Epithelial cell of proximal tubule (primary cell): ENCODE measurements at regions not wholly inside any gene's neighbourhood (a gene's known extent, or its start where the extent isn't known, plus 50 kb on each side); places are given as distances from the start of the nearest gene placed in this dataset.

ENCODE experiments used
- DNase-seq: peaks from one replicate; pipeline ENCODE4 v3.0.0-alpha.2; 2011; ENCODE audit warnings: low read depth
- H3K4me3 ChIP-seq: 2 replicates; pipeline ENCODE4 v1.5.1; 2011; ENCODE audit warnings: low read depth, mild to moderate bottlenecking, low read length
- TF ChIP-seq, protein P1 (sequence below): conservative IDR thresholded peaks from 2 replicates; pipeline ENCODE4 v1.5.1; 2012; ENCODE audit warnings: low read depth, mild to moderate bottlenecking, low read length

DNA sequence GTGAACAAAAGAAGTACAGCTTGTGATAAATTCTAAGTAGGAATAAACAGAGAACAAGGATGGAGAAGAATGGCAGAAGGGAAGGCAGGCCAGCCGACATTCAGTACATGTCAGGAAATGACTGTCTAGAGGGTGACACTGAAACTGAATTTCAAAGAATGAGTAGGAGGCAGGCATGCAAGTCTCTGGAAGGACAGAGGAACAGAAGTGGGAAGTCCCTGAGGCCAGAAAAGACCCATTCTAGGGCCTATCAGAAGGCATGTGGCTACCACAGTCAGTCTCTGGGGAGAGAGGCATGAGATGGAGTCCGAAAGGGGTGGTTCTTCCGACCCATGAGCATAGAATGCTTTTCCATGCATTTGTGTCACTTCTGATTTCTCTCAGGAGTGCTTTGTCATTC lies 243.5 kb upstream of the UBE2E2 start:
- DNase-seq = no peak
- no peak overlapping the region for H3K4me3 ChIP-seq
- TF ChIP-seq, protein P1, sequence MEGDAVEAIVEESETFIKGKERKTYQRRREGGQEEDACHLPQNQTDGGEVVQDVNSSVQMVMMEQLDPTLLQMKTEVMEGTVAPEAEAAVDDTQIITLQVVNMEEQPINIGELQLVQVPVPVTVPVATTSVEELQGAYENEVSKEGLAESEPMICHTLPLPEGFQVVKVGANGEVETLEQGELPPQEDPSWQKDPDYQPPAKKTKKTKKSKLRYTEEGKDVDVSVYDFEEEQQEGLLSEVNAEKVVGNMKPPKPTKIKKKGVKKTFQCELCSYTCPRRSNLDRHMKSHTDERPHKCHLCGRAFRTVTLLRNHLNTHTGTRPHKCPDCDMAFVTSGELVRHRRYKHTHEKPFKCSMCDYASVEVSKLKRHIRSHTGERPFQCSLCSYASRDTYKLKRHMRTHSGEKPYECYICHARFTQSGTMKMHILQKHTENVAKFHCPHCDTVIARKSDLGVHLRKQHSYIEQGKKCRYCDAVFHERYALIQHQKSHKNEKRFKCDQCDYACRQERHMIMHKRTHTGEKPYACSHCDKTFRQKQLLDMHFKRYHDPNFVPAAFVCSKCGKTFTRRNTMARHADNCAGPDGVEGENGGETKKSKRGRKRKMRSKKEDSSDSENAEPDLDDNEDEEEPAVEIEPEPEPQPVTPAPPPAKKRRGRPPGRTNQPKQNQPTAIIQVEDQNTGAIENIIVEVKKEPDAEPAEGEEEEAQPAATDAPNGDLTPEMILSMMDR = no peak

GRCh38 chr3:22960105-22960984 lies 242.8 kb upstream of the UBE2E2 start:
- no peak overlapping the region for H3K4me3 ChIP-seq
- TF ChIP-seq, protein P1 = peak; percentile 85
- no peak for DNase-seq

- H3K4me3 ChIP-seq = no peak overlapping the region
- TF ChIP-seq, protein P1 = no peak
- DNase-seq = no peak
These were observed 240.9 kb upstream of the UBE2E2 start for GRCh38 chr3:22962244-22962643.

DNA sequence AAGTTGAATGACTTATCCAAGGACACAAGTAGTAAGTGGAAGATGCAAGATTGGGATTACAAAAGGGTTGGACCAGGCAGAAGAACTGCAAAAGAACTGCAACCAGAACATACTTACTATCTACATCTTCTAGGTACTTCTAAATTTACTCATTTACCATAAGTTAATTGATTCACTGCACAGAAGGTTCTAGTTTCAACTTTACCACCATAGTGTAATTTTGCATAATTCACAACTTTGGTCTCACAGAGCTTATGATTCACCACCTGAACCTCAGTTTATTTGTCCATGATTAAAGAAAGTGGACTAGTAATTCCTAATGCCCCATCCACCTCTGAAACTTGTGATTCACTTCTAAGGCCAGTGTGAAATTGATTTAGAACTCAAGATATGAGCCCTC lies 236.8 kb upstream of the UBE2E2 start:
- TF ChIP-seq, protein P1 = no peak
- H3K4me3 ChIP-seq = no peak overlapping the region
- no peak for DNase-seq

- TF ChIP-seq, protein P1 = no peak
- H3K4me3 ChIP-seq = no peak overlapping the region
- no peak for DNase-seq
These were observed 233.9 kb upstream of the UBE2E2 start for GRCh38 chr3:22969276-22969675.

DNA sequence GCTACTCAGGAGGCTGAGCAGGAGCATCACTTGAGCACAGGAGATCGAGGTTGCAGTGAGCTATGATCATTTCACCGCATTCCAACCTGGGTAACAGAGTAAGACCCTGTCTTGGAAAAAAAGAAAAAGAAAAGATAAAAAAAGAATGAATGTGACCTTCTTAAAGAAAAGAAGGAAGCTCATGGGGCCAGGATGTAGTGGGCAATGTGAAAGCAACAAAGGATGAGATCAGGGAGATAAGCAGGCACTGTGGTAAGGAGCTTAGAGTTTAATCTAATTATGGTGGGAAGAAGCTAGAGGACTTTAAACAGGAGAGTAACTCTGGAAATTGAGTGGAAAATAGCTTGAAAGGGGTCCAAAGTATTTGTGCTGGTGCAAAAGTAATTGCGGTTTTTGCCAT lies 231.6 kb upstream of the UBE2E2 start:
- TF ChIP-seq, protein P1 = no peak
- no peak for DNase-seq
- no peak overlapping the region for H3K4me3 ChIP-seq

DNA sequence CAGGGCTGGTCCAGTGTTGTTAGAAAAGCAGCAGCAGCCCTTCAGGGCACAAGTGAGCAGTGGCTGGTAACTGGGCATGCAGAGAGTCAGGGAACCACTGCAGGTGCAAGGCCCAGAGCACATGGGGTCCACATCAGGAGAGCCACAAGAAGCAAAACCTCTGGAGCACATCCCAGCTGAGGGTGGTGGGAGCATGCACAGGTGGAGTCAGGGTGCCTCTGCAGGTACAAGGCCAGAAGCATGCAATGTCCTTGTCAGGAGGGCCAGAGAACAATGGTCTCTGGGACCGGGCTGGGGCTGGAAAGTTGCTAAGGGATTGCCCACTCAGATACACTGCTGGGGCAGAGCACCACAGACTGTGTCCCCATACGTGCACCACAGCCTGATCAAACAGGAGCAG lies 226.1 kb upstream of the UBE2E2 start:
- TF ChIP-seq, protein P1 = no peak
- DNase-seq = no peak
- H3K4me3 ChIP-seq = no peak overlapping the region
